SK-MEL-5 (cell line): ENCODE measurements at regions not wholly inside any gene's neighbourhood (a gene's known extent, or its start where the extent isn't known, plus 50 kb on each side); places are given as distances from the start of the nearest gene placed in this dataset.

Experiments used
- DNase-seq: peaks from one replicate; pipeline ENCODE4 v3.0.0-alpha.2; 2016; ENCODE audit warnings: low read depth, low spot score
- in situ Hi-C: cut with HindIII; loops from 2 replicates; pipeline ENCODE4 v1.10.0; 2016; ENCODE audit warnings: low sequenced_read_pairs, high pct_unique_total_duplicates, low pct_unique_long_range_greater_than_20kb

- no peak for DNase-seq
- in situ Hi-C loops = no loop called here
Observed at GRCh38 chr10:4347397-4347796, 478.6 kb upstream of the AKR1E2 start.

DNA sequence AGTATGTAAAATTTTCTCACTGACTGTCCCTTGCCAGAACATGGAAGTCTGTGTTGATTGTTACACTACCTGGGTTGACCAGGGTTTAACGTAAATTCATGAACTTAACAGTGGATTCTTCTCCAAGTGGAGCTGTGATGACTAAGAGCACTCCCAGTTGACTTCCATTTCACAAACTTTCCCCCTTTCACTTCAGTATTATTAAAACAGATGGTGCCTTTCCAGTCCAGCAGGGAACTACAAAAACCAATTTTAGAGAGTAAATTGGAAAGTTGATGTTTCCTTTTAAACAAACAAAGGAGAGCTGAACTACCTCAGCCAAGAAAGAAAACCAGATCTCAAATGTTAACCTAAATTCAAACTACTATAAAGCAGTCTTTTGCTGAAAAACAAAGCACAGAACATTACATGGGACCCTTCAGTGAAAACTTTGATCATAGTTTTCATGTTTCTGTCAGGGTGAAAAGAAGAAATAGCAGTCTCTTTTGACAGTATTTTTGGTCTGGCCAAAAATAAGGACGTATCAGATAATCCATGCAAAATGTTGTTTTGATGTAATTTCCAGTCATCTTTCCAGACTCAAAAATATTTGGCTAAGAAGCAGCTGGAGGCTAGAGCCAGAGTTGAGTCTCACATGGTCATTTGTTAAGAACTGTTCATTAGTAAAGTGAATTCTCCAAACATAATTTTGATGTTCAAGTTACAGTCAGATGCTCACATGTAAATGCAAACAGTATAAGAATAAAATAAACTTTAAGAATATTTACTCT is 479.9 kb upstream of the AKR1E2 start:
- in situ Hi-C loops = no loop called here
- no peak for DNase-seq

DNA sequence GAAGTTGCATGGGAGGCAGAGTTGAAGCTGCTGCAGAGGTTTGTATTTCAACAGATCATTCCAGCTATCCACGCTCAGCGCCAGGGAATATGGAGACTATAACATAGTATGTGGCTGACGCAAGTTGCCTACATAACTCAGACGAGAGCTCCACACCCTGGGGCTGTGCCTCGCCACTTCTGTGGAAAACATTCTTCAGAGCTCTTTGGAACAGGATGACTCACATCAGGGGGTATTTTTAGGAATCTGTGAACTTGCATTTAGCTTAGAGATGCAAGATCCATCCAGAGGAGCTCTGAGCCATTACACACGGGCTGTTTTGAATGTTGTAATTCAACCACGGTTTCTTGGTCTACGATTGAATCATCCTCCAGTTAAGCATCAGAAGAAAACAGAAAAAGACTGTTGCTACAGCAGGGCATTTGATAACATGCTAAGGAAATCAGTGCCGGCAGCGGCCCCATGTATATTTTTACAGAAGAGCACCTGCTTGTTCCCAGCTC is 481.5 kb upstream of the AKR1E2 start:
- in situ Hi-C loops = no loop called here
- peak; percentile 96 for DNase-seq

- in situ Hi-C loops = no loop called here
- DNase-seq = peak; percentile 55
Observed at GRCh38 chr10:4343873-4344272, 482.1 kb upstream of the AKR1E2 start.

GRCh38 chr10:4343091-4343490 is 482.9 kb upstream of the AKR1E2 start:
- in situ Hi-C loops = no loop called here
- DNase-seq = no peak

- in situ Hi-C loops = no loop called here
- DNase-seq = no peak
Observed at GRCh38 chr10:4338768-4339167, 487.2 kb upstream of the AKR1E2 start.

- DNase-seq = no peak
- in situ Hi-C loops = no loop called here
Observed at GRCh38 chr10:4337563-4337962, 488.4 kb upstream of the AKR1E2 start.

DNA sequence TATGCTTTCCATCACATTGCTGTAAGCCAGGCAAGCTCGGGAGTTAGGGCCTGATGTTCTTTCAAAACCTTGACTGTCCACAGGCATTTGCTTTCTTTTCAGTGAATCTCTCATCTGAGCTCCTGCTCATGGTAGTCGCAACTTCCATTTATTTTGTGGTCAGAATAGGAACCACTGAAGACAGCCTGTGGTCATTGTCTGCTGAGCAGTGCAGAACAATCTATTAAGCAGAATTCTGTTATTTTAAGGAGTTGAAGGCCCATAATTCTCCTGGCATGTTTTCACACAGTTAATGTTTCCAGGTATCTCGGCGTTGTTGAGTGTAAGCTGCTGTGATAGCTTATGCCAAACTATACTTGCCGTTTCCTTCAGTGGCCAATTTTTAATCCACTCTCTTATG is 491.1 kb upstream of the AKR1E2 start:
- in situ Hi-C loops = no loop called here
- no peak for DNase-seq

GRCh38 chr10:4334015-4334414 is 492.0 kb upstream of the AKR1E2 start:
- in situ Hi-C loops = no loop called here
- no peak for DNase-seq

- DNase-seq = no peak
Observed at GRCh38 chr10:4333459-4333894, 492.5 kb upstream of the AKR1E2 start.

GRCh38 chr10:4332764-4333458 is 493.1 kb upstream of the AKR1E2 start:
- in situ Hi-C loops = no loop called here
- DNase-seq = no peak

More at GRCh38 chr10:4333459-4333894, 492.5 kb upstream of the AKR1E2 start:
- in situ Hi-C loops = no loop called here

GRCh38 chr10:4331150-4331549 is 494.9 kb upstream of the AKR1E2 start:
- DNase-seq = peak; percentile 63
- in situ Hi-C loops = no loop called here

GRCh38 chr10:4330636-4331035 is 495.4 kb upstream of the AKR1E2 start:
- in situ Hi-C loops = no loop called here
- DNase-seq = no peak

DNA sequence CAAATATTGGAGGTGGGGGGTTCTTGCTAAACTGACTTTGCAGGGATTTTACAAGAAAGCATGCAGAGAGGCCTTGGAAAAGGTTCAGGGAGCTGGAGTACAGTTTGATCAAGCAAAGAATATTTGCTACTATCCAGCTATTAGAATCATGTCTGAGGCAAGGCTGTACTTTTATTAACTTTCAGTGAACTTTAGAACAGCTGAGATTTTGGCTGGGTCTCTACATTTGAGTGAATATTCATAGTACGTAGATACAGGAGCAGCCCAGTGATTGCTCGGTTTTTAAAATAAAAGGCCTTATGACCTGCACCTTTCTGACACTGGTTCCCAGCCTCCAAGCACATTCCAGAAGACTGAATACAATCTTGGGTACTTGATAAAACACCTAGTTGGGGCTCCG is 496.8 kb upstream of the AKR1E2 start:
- in situ Hi-C loops = no loop called here

GRCh38 chr10:4326647-4327046 is 499.4 kb upstream of the AKR1E2 start:
- in situ Hi-C loops = no loop called here
- no peak for DNase-seq

More for the DNA sequence above, 496.8 kb upstream of the AKR1E2 start:
- no peak for DNase-seq

GRCh38 chr10:4319870-4320367 is 506.1 kb upstream of the AKR1E2 start:
- in situ Hi-C loops = no loop called here
- DNase-seq = no peak

- DNase-seq = peak; percentile 99
- in situ Hi-C loops = no loop called here
Observed at GRCh38 chr10:4316161-4316810, 509.7 kb upstream of the AKR1E2 start.

GRCh38 chr10:4315551-4315950 is 510.5 kb upstream of the AKR1E2 start:
- in situ Hi-C loops = no loop called here
- peak; percentile 69 for DNase-seq
